ENCODE measurements at regions not wholly inside any gene's neighbourhood (a gene's known extent, or its start where the extent isn't known, plus 50 kb on each side); places are given as distances from the start of the nearest gene placed in this dataset.

DNA sequence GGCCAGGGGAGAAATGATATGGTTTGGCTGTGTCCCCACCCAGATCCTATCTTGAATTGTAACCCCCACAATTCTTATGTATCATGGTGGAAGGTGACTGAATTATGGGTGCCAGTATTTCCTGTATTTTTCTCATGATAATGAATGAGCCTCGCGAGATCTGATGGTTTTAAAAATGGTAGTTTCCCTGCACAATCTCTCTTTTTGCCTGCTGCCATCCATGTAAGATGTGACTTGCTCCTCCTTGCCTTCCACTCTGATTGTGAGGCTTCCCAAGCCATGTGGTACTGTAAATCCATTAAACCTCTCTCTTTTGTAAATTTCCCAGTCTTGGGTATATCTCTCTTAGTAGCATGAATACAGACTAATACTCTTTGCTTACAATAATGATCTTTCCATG, 1453.9 kb upstream of the B3GALT2 start:
- H3K4me3 ChIP-seq = no peak overlapping the region
- H3K27me3 ChIP-seq (ENCODE audit: insufficient read depth, low read depth) = no peaks in the 10 kb centered on the region
- H2AFZ ChIP-seq = no peak overlapping the region
- no TSS peak for BruUV-seq (replicated peaks)
- intact Hi-C loops (cut with micrococcal nuclease; ENCODE audit: unreplicated experiment) = no loop called here
- no peaks in the 10 kb centered on the region for H3K9me3 ChIP-seq (ENCODE audit: insufficient read depth, low read depth)
- H3K27ac ChIP-seq = no peak overlapping the region
- TF ChIP-seq, protein P1, sequence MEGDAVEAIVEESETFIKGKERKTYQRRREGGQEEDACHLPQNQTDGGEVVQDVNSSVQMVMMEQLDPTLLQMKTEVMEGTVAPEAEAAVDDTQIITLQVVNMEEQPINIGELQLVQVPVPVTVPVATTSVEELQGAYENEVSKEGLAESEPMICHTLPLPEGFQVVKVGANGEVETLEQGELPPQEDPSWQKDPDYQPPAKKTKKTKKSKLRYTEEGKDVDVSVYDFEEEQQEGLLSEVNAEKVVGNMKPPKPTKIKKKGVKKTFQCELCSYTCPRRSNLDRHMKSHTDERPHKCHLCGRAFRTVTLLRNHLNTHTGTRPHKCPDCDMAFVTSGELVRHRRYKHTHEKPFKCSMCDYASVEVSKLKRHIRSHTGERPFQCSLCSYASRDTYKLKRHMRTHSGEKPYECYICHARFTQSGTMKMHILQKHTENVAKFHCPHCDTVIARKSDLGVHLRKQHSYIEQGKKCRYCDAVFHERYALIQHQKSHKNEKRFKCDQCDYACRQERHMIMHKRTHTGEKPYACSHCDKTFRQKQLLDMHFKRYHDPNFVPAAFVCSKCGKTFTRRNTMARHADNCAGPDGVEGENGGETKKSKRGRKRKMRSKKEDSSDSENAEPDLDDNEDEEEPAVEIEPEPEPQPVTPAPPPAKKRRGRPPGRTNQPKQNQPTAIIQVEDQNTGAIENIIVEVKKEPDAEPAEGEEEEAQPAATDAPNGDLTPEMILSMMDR (conservative IDR thresholded peaks at IDR 0.05) = no peak
- TF ChIP-seq EZH2 (IDR thresholded peaks at IDR 0.05; ENCODE audit: low read depth) = no peak
- H3K36me3 ChIP-seq (ENCODE audit: low read depth) = no peaks in the 10 kb centered on the region
- no peak for DNase-seq
- POLR2A ChIA-PET (ENCODE audit: unreplicated experiment) = no interaction called here
- CTCF ChIA-PET = no interaction called here
- no peaks in the 10 kb centered on the region for H3K79me2 ChIP-seq (ENCODE audit: low read depth)
- H3K4me1 ChIP-seq (replicated peaks; ENCODE audit: insufficient read depth) = no peaks in the 10 kb centered on the region
- H3F3A ChIP-seq (ENCODE audit: insufficient read depth, low read depth) = no peaks in the 10 kb centered on the region
- no peaks in the 10 kb centered on the region for H4K20me1 ChIP-seq (ENCODE audit: insufficient read depth)
- no peak overlapping the region for H3K4me2 ChIP-seq
- H3K9me2 ChIP-seq (ENCODE audit: insufficient read depth) = no peaks in the 10 kb centered on the region

DNA sequence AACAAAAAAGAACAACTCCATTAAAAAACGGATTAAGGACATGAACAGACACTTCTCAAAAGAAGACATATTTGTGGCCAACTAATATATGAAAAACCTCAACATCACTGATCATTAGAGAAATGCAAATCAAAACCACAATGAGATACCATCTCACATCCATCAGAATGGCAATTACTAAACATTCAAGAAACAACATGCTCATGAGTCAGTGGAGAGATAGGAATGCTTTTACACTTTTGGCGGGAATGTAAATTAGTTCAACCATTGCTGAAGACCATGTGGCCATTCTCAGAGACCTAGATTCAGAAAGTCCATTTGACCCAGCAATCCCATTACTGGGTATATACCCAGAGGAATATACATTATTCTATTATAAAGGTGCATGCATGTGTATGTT, 1442.6 kb upstream of the B3GALT2 start:
- no peak for DNase-seq
- POLR2A ChIA-PET (ENCODE audit: unreplicated experiment) = no interaction called here
- CTCF ChIA-PET = interaction anchor here (0.7 kb wide), 1 partner anchor 1987 kb away, joined by 4 read pairs; no protein-coding TSS in a partner anchor

DNA sequence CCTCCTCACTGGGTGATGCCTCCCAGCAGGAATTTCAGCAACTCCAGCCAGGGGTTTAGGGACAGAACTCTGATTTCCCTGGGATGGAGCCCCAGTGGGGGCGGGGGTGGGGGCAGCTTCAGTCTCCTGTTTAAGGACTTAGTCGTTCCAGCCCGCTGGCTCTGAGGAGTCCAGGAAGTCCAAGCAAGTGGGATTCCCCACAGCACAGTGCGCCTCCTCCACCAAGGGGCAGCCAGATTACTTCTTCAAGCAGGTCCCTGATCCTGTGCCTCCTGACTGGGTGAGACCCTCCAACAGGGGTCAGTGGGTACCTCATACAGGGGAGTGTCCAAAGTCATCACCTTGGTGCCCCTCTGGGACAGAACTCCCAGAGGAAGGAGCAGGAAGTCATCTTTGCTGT, 1438.4 kb upstream of the B3GALT2 start:
- ChIA-PET POLR2A (ENCODE audit: unreplicated experiment) (no interaction called here), CTCF (no interaction called here)
- H3K4me3 ChIP-seq = no peak overlapping the region
- TF ChIP-seq, protein P1 (conservative IDR thresholded peaks at IDR 0.05) = no peak
- no peak for TF ChIP-seq EZH2 (IDR thresholded peaks at IDR 0.05; ENCODE audit: low read depth)
- no TSS peak for BruUV-seq (replicated peaks)
- intact Hi-C loops (cut with micrococcal nuclease; ENCODE audit: unreplicated experiment) = no loop called here
- no peaks in the 10 kb centered on the region for H3K79me2 ChIP-seq (ENCODE audit: low read depth)
- DNase-seq = no peak
- peaks cover 3% of the 10 kb centered on the region; the same call in 1 of the 2 replicates for H3K9me3 ChIP-seq (ENCODE audit: insufficient read depth, low read depth)
- H3K27ac ChIP-seq = no peak overlapping the region
- no peak overlapping the region for H2AFZ ChIP-seq
- no peaks in the 10 kb centered on the region; the same call in 1 of the 2 replicates for H3K36me3 ChIP-seq (ENCODE audit: low read depth)
- H3K27me3 ChIP-seq (ENCODE audit: insufficient read depth, low read depth) = no peaks in the 10 kb centered on the region
- H3K4me1 ChIP-seq (replicated peaks; ENCODE audit: insufficient read depth) = no peaks in the 10 kb centered on the region
- no peaks in the 10 kb centered on the region for H3F3A ChIP-seq (ENCODE audit: insufficient read depth, low read depth)
- no peak overlapping the region for H3K4me2 ChIP-seq
- H4K20me1 ChIP-seq (ENCODE audit: insufficient read depth) = no peaks in the 10 kb centered on the region
- 0 out of 2 replicates have a peak, but pooled peaks cover 5% of the 10 kb centered on the region for H3K9me2 ChIP-seq (ENCODE audit: insufficient read depth)

More for the DNA sequence above, 1442.6 kb upstream of the B3GALT2 start:
- H3K4me2 ChIP-seq = no peak overlapping the region
- intact Hi-C loops (cut with micrococcal nuclease; ENCODE audit: unreplicated experiment) = no loop called here
- H4K20me1 ChIP-seq (ENCODE audit: insufficient read depth) = no peaks in the 10 kb centered on the region
- H2AFZ ChIP-seq = no peak overlapping the region
- no peaks in the 10 kb centered on the region for H3K9me3 ChIP-seq (ENCODE audit: insufficient read depth, low read depth)
- BruUV-seq (replicated peaks) = no TSS peak
- no peaks in the 10 kb centered on the region for H3K4me1 ChIP-seq (replicated peaks; ENCODE audit: insufficient read depth)
- H3K4me3 ChIP-seq = no peak overlapping the region
- TF ChIP-seq, protein P1 (conservative IDR thresholded peaks at IDR 0.05) = no peak
- TF ChIP-seq EZH2 (IDR thresholded peaks at IDR 0.05; ENCODE audit: low read depth) = no peak
- no peaks in the 10 kb centered on the region for H3K36me3 ChIP-seq (ENCODE audit: low read depth)
- H3F3A ChIP-seq (ENCODE audit: insufficient read depth, low read depth) = no peaks in the 10 kb centered on the region
- H3K27ac ChIP-seq = no peak overlapping the region
- H3K27me3 ChIP-seq (ENCODE audit: insufficient read depth, low read depth) = no peaks in the 10 kb centered on the region
- peaks cover 3% of the 10 kb centered on the region; the same call in 1 of the 2 replicates for H3K9me2 ChIP-seq (ENCODE audit: insufficient read depth)
- no peaks in the 10 kb centered on the region for H3K79me2 ChIP-seq (ENCODE audit: low read depth)

Data from PC-9 (cell line).